ENCODE measurements at regions not wholly inside any gene's neighbourhood (a gene's known extent, or its start where the extent isn't known, plus 50 kb on each side); places are given as distances from the start of the nearest gene placed in this dataset.

- Histone ChIP-seq H3K9me3 (peaks cover 0 to 3% (median 0%) of the 10 kb centered on the region in 4 donors), H3K4me1 (no peaks in the 10 kb centered on the region), H3K36me3 (no peaks in the 10 kb centered on the region), H3K27me3 (no peaks in the 10 kb centered on the region), H3K27ac (no peak overlapping the region), H3K4me3 (no peak overlapping the region)
- DNase-seq (no peak), FAIRE-seq (no peak), ATAC-seq (no peak)
- intact Hi-C loops (cut with DNase I): no loop called here
- 50 to 52% methylated on average over 5 of the region's 5 CpGs for WGBS, 2 donors
- TF ChIP-seq CTCF (IDR thresholded peaks at IDR 0.05): no peak
Observed at GRCh38 chr10:4198216-4198615, 413.2 kb upstream of the KLF6 start.

GRCh38 chr10:4197676-4198075, 412.7 kb upstream of the KLF6 start:
- peaks cover 0 to 3% (median 0%) of the 10 kb centered on the region in 4 donors for H3K9me3 ChIP-seq
- no peak for TF ChIP-seq CTCF (IDR thresholded peaks at IDR 0.05)
- no peak overlapping the region for H3K27ac ChIP-seq
- no peak for FAIRE-seq
- no peaks in the 10 kb centered on the region for H3K36me3 ChIP-seq
- DNase-seq: no peak
- intact Hi-C loops (cut with DNase I): no loop called here
- no peak overlapping the region for H3K4me3 ChIP-seq
- H3K4me1 ChIP-seq: no peaks in the 10 kb centered on the region
- H3K27me3 ChIP-seq: no peaks in the 10 kb centered on the region
- no peak for ATAC-seq

GRCh38 chr10:4196771-4197390, 411.9 kb upstream of the KLF6 start:
- no peak overlapping the region for H3K27ac ChIP-seq
- H3K4me3 ChIP-seq: no peak overlapping the region
- WGBS, 2 donors: 25 to 49% methylated on average over 2 of the region's 2 CpGs
- no peak for DNase-seq
- peak; percentile 80 for FAIRE-seq
- intact Hi-C loops (cut with DNase I): no loop called here
- ATAC-seq: peak in 2 of 4 donors; percentile 33 to 35
- H3K27me3 ChIP-seq: no peaks in the 10 kb centered on the region
- peaks cover 0 to 3% (median 0%) of the 10 kb centered on the region in 4 donors for H3K9me3 ChIP-seq
- no peak for TF ChIP-seq CTCF (IDR thresholded peaks at IDR 0.05)
- no peaks in the 10 kb centered on the region for H3K36me3 ChIP-seq
- H3K4me1 ChIP-seq: no peaks in the 10 kb centered on the region

GRCh38 chr10:4196183-4196582, 411.2 kb upstream of the KLF6 start:
- H3K4me3 ChIP-seq: no peak overlapping the region
- no peaks in the 10 kb centered on the region for H3K36me3 ChIP-seq
- no peak for TF ChIP-seq CTCF (IDR thresholded peaks at IDR 0.05)
- ATAC-seq (no peak), FAIRE-seq (no peak), DNase-seq (no peak)
- no peaks in the 10 kb centered on the region for H3K27me3 ChIP-seq
- intact Hi-C loops (cut with DNase I): no loop called here
- H3K4me1 ChIP-seq: no peaks in the 10 kb centered on the region
- H3K9me3 ChIP-seq: peaks cover 0 to 3% (median 0%) of the 10 kb centered on the region in 4 donors
- H3K27ac ChIP-seq: no peak overlapping the region
- WGBS, 2 donors: 55 to 67% methylated on average over 3 of the region's 3 CpGs

GRCh38 chr10:4195213-4195612, 410.2 kb upstream of the KLF6 start:
- H3K9me3 ChIP-seq: peaks cover 0 to 2% (median 0%) of the 10 kb centered on the region in 4 donors
- DNase-seq (no peak), ATAC-seq (no peak), FAIRE-seq (no peak)
- H3K36me3 ChIP-seq: no peaks in the 10 kb centered on the region
- 86 to 91% methylated on average over 14 of the region's 14 CpGs for WGBS, 2 donors
- no peaks in the 10 kb centered on the region for H3K27me3 ChIP-seq
- intact Hi-C loops (cut with DNase I): no loop called here
- TF ChIP-seq CTCF (IDR thresholded peaks at IDR 0.05): no peak
- no peak overlapping the region for H3K4me3 ChIP-seq
- H3K27ac ChIP-seq: no peak overlapping the region
- H3K4me1 ChIP-seq: no peaks in the 10 kb centered on the region

Data from pancreas (tissue), 10 donors.